ENCODE measurements at regions not wholly inside any gene's neighbourhood (a gene's known extent, or its start where the extent isn't known, plus 50 kb on each side); places are given as distances from the start of the nearest gene placed in this dataset.
"Not testable (repeated sequence)": the region's sequence is repeated elsewhere in the genome, so short reads cannot be mapped to it uniquely, and the experiment has no call there.

DNA sequence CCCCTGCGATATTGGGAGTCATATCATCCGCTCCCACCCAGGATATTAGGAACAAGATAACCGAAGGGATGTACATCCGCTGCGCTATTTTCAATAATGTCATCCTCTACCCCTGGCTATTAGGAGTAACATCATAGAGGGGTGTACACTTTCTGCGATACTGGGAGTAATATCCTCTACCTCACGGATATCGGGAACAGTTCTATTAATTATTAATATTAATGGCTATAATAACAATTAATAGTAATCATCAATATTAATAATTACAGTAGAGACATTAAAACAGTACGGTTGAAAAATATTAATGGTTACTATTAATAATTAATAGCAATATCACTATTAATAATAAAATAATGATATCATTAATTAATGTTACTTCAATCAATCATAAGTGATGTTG, 90.1 kb downstream of the OTOP1 start:
- not testable (repeated sequence) for DNase-seq (ENCODE audit: low read depth, low spot score)
